GM18861 (cell line): ENCODE measurements at regions not wholly inside any gene's neighbourhood (a gene's known extent, or its start where the extent isn't known, plus 50 kb on each side); places are given as distances from the start of the nearest gene placed in this dataset.
"Not testable (repeated sequence)": the region's sequence is repeated elsewhere in the genome, so short reads cannot be mapped to it uniquely, and the experiment has no call there.

Experiments
- ATAC-seq: cut with Tn5 transposase; IDR thresholded peaks from one replicate; pipeline ENCODE4 v1.9.1; 2021; ENCODE audit not compliant: unreplicated experiment

GRCh38 chr18:1530650-1531049 is 626.0 kb downstream of the ADCYAP1 start:
- ATAC-seq = no peak

- no peak for ATAC-seq
These were observed 634.6 kb downstream of the ADCYAP1 start for GRCh38 chr18:1539276-1539675.

GRCh38 chr18:1541478-1541877 is 636.8 kb downstream of the ADCYAP1 start:
- ATAC-seq = no peak

GRCh38 chr18:1542230-1542774 is 637.6 kb downstream of the ADCYAP1 start:
- no peak for ATAC-seq

GRCh38 chr18:1544016-1544415 is 639.3 kb downstream of the ADCYAP1 start:
- no peak for ATAC-seq

GRCh38 chr18:1557711-1558110 is 653.0 kb downstream of the ADCYAP1 start:
- not testable (repeated sequence) for ATAC-seq

- no peak for ATAC-seq
These were observed 654.9 kb downstream of the ADCYAP1 start for GRCh38 chr18:1559563-1559962.

- no peak for ATAC-seq
These were observed 660.1 kb downstream of the ADCYAP1 start for GRCh38 chr18:1564793-1565192.

- ATAC-seq = no peak
These were observed 666.5 kb downstream of the ADCYAP1 start for GRCh38 chr18:1571206-1571605.

GRCh38 chr18:1573732-1574131 is 669.1 kb downstream of the ADCYAP1 start:
- ATAC-seq = no peak

GRCh38 chr18:1575084-1575483 is 670.4 kb downstream of the ADCYAP1 start:
- ATAC-seq = no peak

- no peak for ATAC-seq
These were observed 673.8 kb downstream of the ADCYAP1 start for GRCh38 chr18:1578505-1578904.

GRCh38 chr18:1581581-1581980 is 676.9 kb downstream of the ADCYAP1 start:
- no peak for ATAC-seq

- ATAC-seq = peak; percentile 79
These were observed 681.3 kb downstream of the ADCYAP1 start for GRCh38 chr18:1585881-1586488.

GRCh38 chr18:1593091-1593490 is 688.4 kb downstream of the ADCYAP1 start:
- ATAC-seq = no peak

- ATAC-seq = no peak
These were observed 690.5 kb downstream of the ADCYAP1 start for GRCh38 chr18:1595195-1595594.

- ATAC-seq = no peak
These were observed 694.5 kb downstream of the ADCYAP1 start for GRCh38 chr18:1599196-1599595.

- no peak for ATAC-seq
These were observed 700.1 kb downstream of the ADCYAP1 start for GRCh38 chr18:1604751-1605150.

GRCh38 chr18:1618364-1618763 is 713.7 kb downstream of the ADCYAP1 start:
- no peak for ATAC-seq

- ATAC-seq = no peak
These were observed 714.8 kb downstream of the ADCYAP1 start for GRCh38 chr18:1619507-1619906.

GRCh38 chr18:1624612-1625011 is 719.9 kb downstream of the ADCYAP1 start:
- no peak for ATAC-seq

GRCh38 chr18:1627494-1627893 is 722.8 kb downstream of the ADCYAP1 start:
- ATAC-seq = no peak

- ATAC-seq = no peak
These were observed 744.0 kb downstream of the ADCYAP1 start for GRCh38 chr18:1648712-1649111.
